ENCODE measurements at regions not wholly inside any gene's neighbourhood (a gene's known extent, or its start where the extent isn't known, plus 50 kb on each side); places are given as distances from the start of the nearest gene placed in this dataset.

GRCh38 chr9:551986-552929 is 289.2 kb upstream of the DMRT1 start:
- DNase-seq, result no peak

DNA sequence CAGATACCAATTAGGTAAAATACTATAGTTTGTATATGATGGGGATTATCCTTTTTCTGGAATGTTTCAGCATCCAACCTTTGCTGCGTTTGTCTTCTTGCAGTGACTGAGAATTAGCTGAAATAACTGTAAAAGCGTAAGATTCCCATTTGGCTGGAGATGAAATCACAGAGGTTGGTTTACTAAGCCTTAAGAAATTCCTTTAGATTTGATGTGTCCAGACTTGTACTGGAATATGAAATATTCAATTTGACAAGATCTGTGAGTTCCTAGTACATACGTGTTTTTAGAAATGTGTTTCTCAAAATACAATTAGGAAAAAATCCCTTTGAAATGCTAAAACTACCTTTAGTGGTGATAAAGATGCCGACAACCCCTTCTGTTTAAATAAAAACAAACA is 286.0 kb upstream of the DMRT1 start:
- no peak for DNase-seq

DNA sequence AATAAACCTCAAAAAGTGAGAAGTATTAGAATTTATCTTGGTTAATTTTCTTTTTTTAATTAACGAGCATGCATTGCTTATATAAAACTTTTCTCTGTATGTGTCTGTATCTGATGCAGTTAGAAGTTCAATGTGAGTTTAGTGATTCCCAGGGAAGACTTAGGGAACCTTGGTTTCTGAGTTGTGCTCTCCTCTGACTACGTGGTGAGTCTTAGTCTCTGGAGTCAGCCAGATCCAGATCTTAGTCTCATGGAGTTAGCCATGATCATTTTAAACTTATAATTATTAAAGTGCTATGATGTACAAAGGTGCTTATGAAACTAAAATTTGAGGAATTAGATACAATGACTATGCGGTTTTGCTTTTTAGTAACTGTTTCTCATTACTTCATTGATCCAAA is 285.3 kb upstream of the DMRT1 start:
- no peak for DNase-seq

DNA sequence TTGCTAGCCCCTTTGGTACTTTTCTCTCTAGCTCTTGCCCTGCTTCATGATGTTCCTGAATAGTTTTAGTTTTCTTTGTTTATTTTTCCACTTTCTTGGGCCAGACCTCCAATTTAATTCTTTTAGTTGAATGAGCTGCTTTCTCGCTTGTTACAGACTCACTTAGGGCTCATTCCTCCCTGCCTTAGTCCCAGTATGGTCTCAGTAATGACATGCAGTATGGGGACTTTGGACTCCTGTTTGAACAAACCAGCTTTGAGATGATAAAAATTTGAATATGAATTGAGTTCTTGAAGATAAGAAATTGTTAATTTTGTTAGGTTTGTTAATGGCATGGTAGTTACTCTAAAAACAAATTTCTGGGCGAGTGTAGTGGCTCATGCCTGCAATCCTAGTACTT is 284.8 kb upstream of the DMRT1 start:
- DNase-seq, result no peak

GRCh38 chr9:557601-558201 is 283.8 kb upstream of the DMRT1 start:
- no peak for DNase-seq

- DNase-seq, result no peak
Measured at GRCh38 chr9:561427-561826, 280.1 kb upstream of the DMRT1 start.

GRCh38 chr9:563200-563599 is 278.3 kb upstream of the DMRT1 start:
- no peak for DNase-seq

DNA sequence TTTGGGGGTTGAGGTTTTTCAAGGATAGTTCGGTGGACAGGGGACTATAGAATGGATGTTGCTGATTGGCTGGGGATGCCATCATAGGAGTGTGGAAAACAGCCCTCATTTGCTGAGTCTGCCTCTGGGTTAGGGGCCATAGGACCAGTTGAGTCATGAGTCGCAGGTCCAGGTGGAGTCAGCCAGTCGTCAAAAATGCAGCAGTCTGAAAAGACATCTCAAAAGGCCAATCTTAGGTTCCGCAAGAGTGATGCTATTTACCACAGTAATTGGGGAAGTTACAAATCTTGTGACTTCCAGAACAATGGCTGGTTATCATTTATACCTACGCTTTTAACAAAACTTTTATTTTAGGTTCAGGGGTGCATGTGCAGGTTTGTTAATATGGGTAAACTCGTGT is 276.0 kb upstream of the DMRT1 start:
- no peak for DNase-seq

DNA sequence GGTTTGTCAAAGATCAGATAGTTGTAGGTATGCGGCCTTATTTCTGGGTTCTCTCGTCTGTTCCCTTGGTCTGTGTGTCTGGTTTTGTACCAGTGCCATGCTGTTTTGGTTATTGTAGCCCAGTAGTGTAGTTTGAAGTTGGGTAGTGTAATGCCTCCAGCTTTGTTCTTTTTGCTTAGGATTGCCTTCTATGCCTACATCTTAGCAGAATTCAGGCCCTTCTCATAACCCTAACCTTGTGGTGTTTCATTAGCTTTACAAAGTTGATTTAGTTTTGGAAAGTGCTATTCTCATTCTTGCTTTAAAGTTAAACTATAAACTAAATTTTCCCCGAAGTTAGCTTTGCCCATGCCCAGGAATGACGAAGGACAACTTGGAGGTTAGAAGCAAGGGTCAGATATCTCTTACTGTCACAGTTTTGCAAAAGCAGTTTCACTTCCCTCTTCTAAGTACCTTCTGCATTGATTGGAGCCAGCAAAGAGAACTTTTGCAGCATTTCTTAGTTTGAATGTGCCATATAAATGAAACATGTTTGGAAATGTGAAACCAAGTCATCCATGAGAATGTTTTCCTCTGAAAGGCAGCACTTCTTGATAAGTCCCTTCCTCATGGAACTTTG is 274.3 kb upstream of the DMRT1 start:
- no peak for DNase-seq

GRCh38 chr9:567747-568305 is 273.7 kb upstream of the DMRT1 start:
- no peak for DNase-seq

GRCh38 chr9:569296-569695 is 272.2 kb upstream of the DMRT1 start:
- no peak for DNase-seq

DNA sequence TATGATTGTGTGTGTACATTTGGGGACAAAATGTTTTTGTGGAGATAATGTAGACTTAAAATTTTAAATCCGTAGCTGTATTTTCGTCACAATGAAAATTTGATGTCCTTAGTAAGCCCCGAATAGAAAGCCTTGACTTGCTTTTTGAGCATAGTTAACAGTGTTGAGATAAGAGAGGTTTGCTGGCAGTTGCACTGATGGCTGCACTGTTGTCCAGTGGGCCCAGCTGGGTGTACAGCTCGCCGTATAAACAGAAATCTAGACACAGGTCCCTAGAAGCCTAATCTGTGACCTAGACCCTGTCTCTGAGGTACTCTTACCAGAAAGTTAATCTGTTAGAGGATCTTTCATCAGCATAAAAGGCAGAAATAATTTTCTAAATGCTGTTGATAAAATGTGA is 271.3 kb upstream of the DMRT1 start:
- no peak for DNase-seq

GRCh38 chr9:571066-571465 is 270.4 kb upstream of the DMRT1 start:
- DNase-seq, result peak; percentile 16

- DNase-seq, result no peak
Measured at GRCh38 chr9:571741-572140, 269.8 kb upstream of the DMRT1 start.

DNA sequence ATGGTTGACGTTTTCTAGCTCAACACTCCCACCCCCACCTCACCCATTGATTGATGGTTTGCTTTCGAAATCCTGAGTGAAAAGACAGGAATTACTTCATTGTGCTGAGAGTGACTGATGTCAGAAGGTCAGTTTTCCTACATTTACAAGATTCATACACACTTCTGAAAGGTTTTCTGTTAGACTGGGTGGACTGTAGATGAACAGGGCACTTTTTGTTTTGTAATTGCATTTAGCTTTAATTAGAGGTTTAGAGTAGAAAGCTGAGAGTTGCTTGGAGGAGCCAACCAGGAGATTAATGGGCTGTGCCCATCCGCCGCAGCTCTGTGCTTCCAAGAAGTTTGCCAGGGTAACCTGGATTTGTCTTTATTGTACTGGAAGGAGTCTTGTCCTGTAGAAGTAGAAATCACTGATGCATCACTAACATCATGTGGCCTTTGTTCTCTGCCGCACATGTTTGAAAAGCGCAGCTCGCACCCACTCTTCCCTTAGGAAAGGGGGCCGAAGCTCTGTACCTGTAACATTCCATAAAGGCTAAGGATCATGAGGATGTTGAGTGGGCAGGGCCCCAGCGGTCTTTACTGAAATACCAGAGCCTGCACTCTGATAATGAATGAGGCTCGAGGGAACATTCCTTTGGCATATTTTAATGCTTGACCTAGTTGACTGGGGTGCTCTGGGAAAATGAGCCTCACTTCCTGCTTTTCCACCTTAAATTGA is 267.6 kb upstream of the DMRT1 start:
- DNase-seq, result no peak

DNA sequence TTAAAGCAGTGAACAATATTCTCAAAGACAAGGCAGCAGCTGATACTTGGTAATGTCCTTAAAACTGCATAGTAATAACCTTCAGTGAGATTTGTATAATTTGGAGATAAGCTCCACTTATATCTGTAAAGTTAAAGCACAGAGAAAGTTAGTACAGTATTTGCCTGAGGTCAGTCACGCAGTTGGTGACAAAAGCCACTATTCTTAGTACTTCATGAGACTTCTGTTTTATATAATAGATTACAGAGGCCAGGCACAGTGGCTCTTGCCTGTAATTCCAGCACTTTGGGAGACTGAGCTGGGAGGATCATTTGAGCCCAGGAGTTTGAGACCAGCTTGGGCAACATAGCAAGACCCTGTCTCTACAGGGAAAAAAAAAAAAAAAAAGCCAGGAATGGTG is 266.4 kb upstream of the DMRT1 start:
- DNase-seq, result no peak

GRCh38 chr9:580652-581342 is 260.7 kb upstream of the DMRT1 start:
- no peak for DNase-seq

GRCh38 chr9:581673-582497 is 259.6 kb upstream of the DMRT1 start:
- DNase-seq, result no peak

DNA sequence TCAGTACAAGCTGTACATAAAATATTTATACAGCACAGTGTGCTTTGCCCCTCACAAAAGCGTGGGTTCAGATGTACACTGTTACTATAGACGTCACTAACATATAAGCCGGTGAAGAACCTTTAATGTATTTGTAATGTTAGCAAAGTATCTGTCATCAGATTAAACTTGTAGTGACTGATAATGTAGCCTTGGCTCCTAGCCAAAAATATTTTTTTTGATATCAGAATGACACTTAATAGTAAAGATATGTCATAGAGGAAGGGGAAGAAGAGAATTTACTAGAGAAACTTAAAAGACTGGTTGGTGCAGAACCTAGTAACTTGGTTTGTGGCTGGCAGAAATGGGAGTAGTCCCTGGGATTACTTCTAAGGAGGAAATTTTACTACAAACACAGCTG is 258.7 kb upstream of the DMRT1 start:
- DNase-seq, result no peak

GRCh38 chr9:587527-587926 is 254.0 kb upstream of the DMRT1 start:
- DNase-seq, result no peak

DNA sequence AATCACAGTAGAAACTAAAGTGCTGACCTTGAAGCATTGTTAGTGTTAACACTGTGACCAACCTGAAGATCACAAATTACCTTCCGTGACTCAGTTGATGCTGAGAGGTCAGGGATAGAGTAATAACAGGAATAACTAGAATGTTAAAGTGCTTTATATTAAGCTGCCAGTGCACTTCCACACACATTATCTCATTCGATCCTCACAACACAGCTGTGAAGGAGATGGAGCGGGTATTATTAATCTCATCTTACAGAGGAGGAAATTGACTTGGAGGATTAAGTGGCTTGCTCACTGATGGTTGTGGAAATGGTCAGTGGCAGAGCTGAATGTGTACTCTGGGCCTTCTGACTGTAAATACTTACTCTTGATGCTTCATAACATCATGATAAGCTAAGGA is 252.5 kb upstream of the DMRT1 start:
- DNase-seq, result no peak

- no peak for DNase-seq
Measured at GRCh38 chr9:589723-590122, 251.8 kb upstream of the DMRT1 start.

Measured in NCI-H1436 (cell line).